ENCODE measurements at regions not wholly inside any gene's neighbourhood (a gene's known extent, or its start where the extent isn't known, plus 50 kb on each side); places are given as distances from the start of the nearest gene placed in this dataset.

DNA sequence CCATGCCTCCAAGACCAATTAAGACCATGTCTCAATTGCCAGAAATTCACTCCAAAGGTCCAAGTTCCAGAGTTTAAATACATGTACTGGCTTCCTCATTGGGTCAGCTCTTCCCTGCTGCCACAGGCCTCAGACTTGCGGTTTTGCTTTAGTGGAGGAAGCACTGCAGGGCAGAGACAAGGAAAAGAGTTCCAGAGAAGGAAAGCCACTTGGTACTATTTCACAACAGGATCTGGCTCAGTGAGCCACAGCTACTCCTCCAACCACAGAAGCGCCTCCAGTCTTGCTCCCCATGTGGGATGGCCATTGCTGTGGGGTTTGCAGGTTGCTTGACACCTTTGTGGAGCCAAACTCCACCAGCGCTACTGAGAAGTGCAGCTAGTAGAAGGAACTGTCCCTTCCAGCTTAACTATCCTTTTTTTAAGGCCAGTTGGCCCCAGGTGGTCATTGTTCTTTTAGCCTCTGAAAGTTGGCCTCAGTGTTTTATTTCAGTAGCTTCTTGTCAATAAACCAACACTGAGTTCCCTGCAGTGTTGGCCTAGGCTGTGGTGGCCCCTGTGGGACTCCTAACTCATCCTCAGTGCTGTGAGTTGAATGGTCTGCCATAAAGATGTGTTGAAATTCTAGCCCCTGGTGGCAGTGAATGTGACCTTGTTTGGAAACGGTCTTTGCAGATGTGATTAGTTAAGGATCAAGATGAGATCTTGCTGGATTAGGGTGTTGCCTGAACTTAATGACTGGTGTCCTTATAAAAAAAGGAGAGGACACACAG is 93.7 kb upstream of the DAP start:
- no peak overlapping the region for H3K27ac Mint-ChIP-seq
- no peak for DNase-seq
- H3K36me3 Mint-ChIP-seq = no peaks in the 10 kb centered on the region
- H3K27me3 Mint-ChIP-seq (ENCODE audit: low read depth in 3 of 3) = peaks cover 0 to 10% (median 5%) of the 10 kb centered on the region in 3 donors
- H3K9me3 Mint-ChIP-seq = no peaks in the 10 kb centered on the region
- peaks cover 6 to 10% of the 10 kb centered on the region in 2 donors for H3K4me1 Mint-ChIP-seq
- H3K4me3 Mint-ChIP-seq = no peak overlapping the region

DNA sequence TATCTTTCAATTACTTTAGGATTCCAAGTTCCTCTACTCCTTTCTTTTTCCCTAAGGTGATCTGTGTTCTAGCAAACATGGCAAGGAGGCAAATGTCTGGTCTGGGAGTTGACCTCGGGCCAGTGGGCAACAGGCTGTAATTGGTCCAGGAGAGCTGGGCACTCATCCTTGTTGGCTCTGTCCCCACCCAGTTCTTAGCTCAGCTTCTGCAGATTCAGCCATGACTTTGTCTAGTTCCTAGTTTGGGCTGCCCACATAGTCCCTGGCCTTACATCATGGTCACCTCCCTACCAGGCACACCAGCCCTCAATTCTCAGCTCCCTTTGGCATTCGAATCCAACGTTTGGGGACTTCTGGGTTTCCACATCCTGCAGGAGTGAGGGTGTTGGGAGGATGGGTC is 92.1 kb upstream of the DAP start:
- no peak for DNase-seq
- Mint-ChIP-seq H3K4me3 (no peak overlapping the region), H3K27me3 (ENCODE audit: low read depth in 3 of 3) (peaks cover 0 to 8% (median 5%) of the 10 kb centered on the region in 3 donors), H3K27ac (no peak overlapping the region), H3K9me3 (peaks cover 0 to 2% (median 0%) of the 10 kb centered on the region in 6 donors), H3K4me1 (peaks cover 6 to 10% of the 10 kb centered on the region in 2 donors), H3K36me3 (no peaks in the 10 kb centered on the region)

DNA sequence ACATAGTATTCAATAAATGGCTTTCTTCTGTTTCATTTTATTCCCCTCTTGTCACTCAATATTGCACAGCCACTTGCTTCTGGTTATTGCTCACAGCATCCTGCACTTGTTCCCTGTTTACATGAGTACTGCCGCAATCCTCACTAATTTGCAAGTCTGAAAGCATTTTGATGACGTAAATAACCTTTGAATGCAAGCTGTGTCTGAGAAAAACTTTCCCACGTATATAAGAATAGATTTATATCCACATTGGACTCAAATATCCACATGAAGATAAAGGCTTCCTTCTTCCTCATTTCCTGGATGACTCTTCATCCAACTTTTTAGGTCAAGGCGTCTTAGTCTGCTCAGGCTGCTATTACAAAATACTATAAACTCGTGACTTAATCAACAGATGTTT is 88.2 kb upstream of the DAP start:
- Mint-ChIP-seq H3K36me3 (no peaks in the 10 kb centered on the region), H3K27me3 (ENCODE audit: low read depth in 3 of 3) (peaks cover 1 to 9% (median 2%) of the 10 kb centered on the region in 3 donors), H3K4me3 (no peak overlapping the region), H3K9me3 (peaks cover 0 to 6% (median 0%) of the 10 kb centered on the region in 6 donors), H3K27ac (no peak overlapping the region), H3K4me1 (no peaks in the 10 kb centered on the region)
- DNase-seq = no peak

DNA sequence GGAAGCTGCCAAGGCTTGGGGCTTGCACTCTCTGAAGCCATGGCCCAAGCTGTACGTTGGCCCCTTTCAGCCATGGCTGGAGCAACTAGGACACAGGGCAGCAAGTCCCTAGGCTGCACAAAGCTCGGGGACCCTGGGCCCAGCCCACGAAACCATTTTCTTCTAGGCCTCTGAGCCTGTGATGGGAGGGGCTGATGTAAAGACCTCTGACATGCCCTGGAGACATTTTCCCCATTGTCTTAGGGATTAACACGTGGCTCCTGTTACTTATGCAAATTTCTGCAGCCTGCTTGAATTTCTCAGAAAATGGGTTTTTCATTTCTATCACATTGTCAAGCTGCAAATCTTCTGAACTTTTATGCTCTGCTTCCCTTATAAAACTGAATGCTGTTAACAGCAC is 83.0 kb upstream of the DAP start:
- no peak overlapping the region for H3K27ac Mint-ChIP-seq
- H3K27me3 Mint-ChIP-seq (ENCODE audit: low read depth in 3 of 3) = peaks cover 1 to 9% (median 5%) of the 10 kb centered on the region in 3 donors
- H3K9me3 Mint-ChIP-seq = peaks cover 0 to 6% (median 0%) of the 10 kb centered on the region in 6 donors
- no peak overlapping the region for H3K4me3 Mint-ChIP-seq
- H3K36me3 Mint-ChIP-seq = no peaks in the 10 kb centered on the region
- H3K4me1 Mint-ChIP-seq = no peaks in the 10 kb centered on the region
- no peak for DNase-seq

DNA sequence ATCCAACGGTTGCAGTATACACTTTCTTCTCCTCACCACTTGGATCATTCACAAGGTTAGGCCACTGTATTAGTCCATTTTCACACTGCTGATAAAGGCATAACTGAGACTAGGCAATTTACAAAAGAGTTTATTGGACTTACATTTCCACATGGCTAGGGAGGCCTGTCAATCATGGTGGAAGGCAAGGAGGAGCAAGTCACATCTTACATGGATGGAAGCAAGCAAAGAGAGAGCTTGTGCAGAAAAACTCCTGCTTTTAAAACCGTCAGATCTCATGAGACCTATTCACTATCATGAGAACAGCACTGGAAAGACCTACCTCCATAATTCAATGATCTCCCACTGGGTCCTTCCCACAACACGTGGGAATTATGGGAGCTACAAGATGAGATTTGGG is 81.8 kb upstream of the DAP start:
- Mint-ChIP-seq H3K27me3 (ENCODE audit: low read depth in 3 of 3) (peaks cover 4 to 6% (median 5%) of the 10 kb centered on the region in 3 donors), H3K27ac (no peak overlapping the region), H3K4me1 (no peaks in the 10 kb centered on the region), H3K9me3 (peaks cover 0 to 1% (median 0%) of the 10 kb centered on the region in 6 donors), H3K36me3 (no peaks in the 10 kb centered on the region), H3K4me3 (no peak overlapping the region)
- DNase-seq = no peak

GRCh38 chr5:10839916-10840599 is 79.0 kb upstream of the DAP start:
- Mint-ChIP-seq H3K4me3 (no peak overlapping the region), H3K27me3 (ENCODE audit: low read depth in 3 of 3) (peaks cover 4 to 5% (median 5%) of the 10 kb centered on the region in 3 donors), H3K4me1 (no peaks in the 10 kb centered on the region), H3K27ac (no peak overlapping the region), H3K9me3 (peaks cover 0 to 1% (median 0%) of the 10 kb centered on the region in 6 donors), H3K36me3 (no peaks in the 10 kb centered on the region)
- DNase-seq = no peak

DNA sequence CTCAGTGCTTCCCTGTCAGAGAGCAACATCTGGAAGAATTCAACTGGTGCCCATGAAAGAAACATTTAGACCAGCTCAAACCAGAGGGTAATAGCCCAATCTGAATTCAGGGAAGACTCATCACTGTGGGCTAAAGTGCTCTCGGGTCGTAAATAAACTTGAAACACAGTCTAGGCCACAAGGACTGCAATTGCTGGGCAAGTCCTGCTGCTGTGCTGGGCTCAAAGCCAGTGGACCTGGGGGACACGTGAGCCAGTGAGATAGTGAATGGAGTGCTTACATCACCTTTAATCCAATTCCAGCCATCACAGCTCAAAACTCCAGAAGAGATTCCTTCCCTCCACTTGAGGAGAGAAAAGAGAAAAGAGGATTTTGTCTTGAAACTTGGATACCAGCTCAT is 78.1 kb upstream of the DAP start:
- DNase-seq = no peak
- H3K4me3 Mint-ChIP-seq = no peak overlapping the region
- H3K9me3 Mint-ChIP-seq = peaks cover 0 to 1% (median 0%) of the 10 kb centered on the region in 6 donors
- H3K36me3 Mint-ChIP-seq = no peaks in the 10 kb centered on the region
- H3K27ac Mint-ChIP-seq = no peak overlapping the region
- no peaks in the 10 kb centered on the region for H3K4me1 Mint-ChIP-seq
- peaks cover 3 to 4% (median 3%) of the 10 kb centered on the region in 3 donors for H3K27me3 Mint-ChIP-seq (ENCODE audit: low read depth in 3 of 3)

- Mint-ChIP-seq H3K9me3 (peaks cover 0 to 1% (median 0%) of the 10 kb centered on the region in 6 donors), H3K4me3 (no peak overlapping the region), H3K27ac (no peak overlapping the region), H3K27me3 (ENCODE audit: low read depth in 3 of 3) (peaks cover 3 to 4% (median 3%) of the 10 kb centered on the region in 3 donors), H3K4me1 (no peaks in the 10 kb centered on the region), H3K36me3 (no peaks in the 10 kb centered on the region)
- DNase-seq = no peak
Observed at GRCh38 chr5:10838038-10838437, 77.0 kb upstream of the DAP start.

GRCh38 chr5:10836986-10837385 is 76.0 kb upstream of the DAP start:
- no peak overlapping the region for H3K4me3 Mint-ChIP-seq
- H3K27ac Mint-ChIP-seq = no peak overlapping the region
- no peaks in the 10 kb centered on the region for H3K4me1 Mint-ChIP-seq
- peaks cover 0 to 4% (median 2%) of the 10 kb centered on the region in 3 donors for H3K27me3 Mint-ChIP-seq (ENCODE audit: low read depth in 3 of 3)
- no peaks in the 10 kb centered on the region for H3K36me3 Mint-ChIP-seq
- H3K9me3 Mint-ChIP-seq = peaks cover 0 to 1% (median 0%) of the 10 kb centered on the region in 6 donors
- DNase-seq = no peak

- peaks cover 0 to 4% (median 0%) of the 10 kb centered on the region in 3 donors for H3K27me3 Mint-ChIP-seq (ENCODE audit: low read depth in 3 of 3)
- no peaks in the 10 kb centered on the region for H3K4me1 Mint-ChIP-seq
- H3K27ac Mint-ChIP-seq = no peak overlapping the region
- no peaks in the 10 kb centered on the region for H3K36me3 Mint-ChIP-seq
- H3K4me3 Mint-ChIP-seq = no peak overlapping the region
- H3K9me3 Mint-ChIP-seq = no peaks in the 10 kb centered on the region
- DNase-seq = no peak
Observed at GRCh38 chr5:10834695-10835094, 73.7 kb upstream of the DAP start.

DNA sequence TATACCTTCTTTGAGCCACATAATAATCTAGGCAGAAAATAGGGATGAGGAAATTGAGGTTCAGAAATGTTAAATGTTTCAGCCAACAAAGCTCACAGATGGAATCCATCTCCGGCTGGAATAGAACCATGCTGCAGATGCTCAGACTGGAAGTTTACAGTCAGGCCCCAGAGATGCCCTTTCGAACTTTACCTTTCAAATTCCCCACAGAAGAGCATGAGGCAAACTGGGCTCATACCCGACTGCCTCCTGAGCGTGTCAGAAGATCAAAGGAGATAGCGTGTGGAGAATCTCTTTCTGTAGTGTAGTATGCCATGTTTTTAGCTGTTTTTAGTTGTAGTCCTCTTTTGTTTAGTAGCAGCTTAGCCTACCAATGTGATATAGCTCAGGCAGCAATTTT is 72.0 kb upstream of the DAP start:
- no peak overlapping the region for H3K27ac Mint-ChIP-seq
- H3K27me3 Mint-ChIP-seq (ENCODE audit: low read depth in 3 of 3) = peaks cover 0 to 3% (median 1%) of the 10 kb centered on the region in 3 donors
- no peak for DNase-seq
- H3K36me3 Mint-ChIP-seq = no peaks in the 10 kb centered on the region
- no peak overlapping the region for H3K4me3 Mint-ChIP-seq
- H3K9me3 Mint-ChIP-seq = no peaks in the 10 kb centered on the region
- H3K4me1 Mint-ChIP-seq = no peaks in the 10 kb centered on the region

- DNase-seq = no peak
- H3K27me3 Mint-ChIP-seq (ENCODE audit: low read depth in 3 of 3) = peaks cover 0 to 1% (median 0%) of the 10 kb centered on the region in 3 donors
- H3K36me3 Mint-ChIP-seq = no peaks in the 10 kb centered on the region
- H3K4me1 Mint-ChIP-seq = no peaks in the 10 kb centered on the region
- H3K4me3 Mint-ChIP-seq = no peak overlapping the region
- H3K27ac Mint-ChIP-seq = no peak overlapping the region
- no peaks in the 10 kb centered on the region for H3K9me3 Mint-ChIP-seq
Observed at GRCh38 chr5:10832421-10832820, 71.4 kb upstream of the DAP start.

- no peak overlapping the region for H3K4me3 Mint-ChIP-seq
- no peaks in the 10 kb centered on the region for H3K36me3 Mint-ChIP-seq
- H3K4me1 Mint-ChIP-seq = peaks cover 0 to 3% of the 10 kb centered on the region in 2 donors
- no peaks in the 10 kb centered on the region for H3K9me3 Mint-ChIP-seq
- DNase-seq = no peak
- peaks cover 0 to 1% (median 0%) of the 10 kb centered on the region in 3 donors for H3K27me3 Mint-ChIP-seq (ENCODE audit: low read depth in 3 of 3)
- no peak overlapping the region for H3K27ac Mint-ChIP-seq
Observed at GRCh38 chr5:10831419-10831818, 70.4 kb upstream of the DAP start.

DNA sequence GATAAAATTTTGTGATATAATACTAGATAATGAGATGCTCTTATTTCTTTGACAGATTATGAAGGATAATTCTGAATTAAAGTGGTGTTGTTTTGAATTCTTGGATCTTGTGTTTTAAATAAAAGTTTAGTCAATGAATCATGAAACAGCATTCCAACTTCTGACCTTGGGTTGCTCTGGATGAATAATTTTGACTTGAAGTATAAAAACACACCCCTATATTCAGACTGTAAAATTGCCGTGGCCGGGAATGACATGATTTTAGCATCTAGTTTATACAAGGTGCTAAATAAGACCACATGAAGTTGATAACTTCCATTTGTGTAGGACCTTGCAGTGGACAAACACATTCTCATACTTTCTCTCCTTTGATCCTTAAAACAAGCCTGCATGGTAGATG is 67.2 kb upstream of the DAP start:
- Mint-ChIP-seq H3K36me3 (no peaks in the 10 kb centered on the region), H3K27me3 (ENCODE audit: low read depth in 3 of 3) (peaks cover 0 to 5% (median 2%) of the 10 kb centered on the region in 3 donors), H3K9me3 (no peaks in the 10 kb centered on the region), H3K4me3 (no peak overlapping the region), H3K27ac (no peak overlapping the region), H3K4me1 (peaks cover 0 to 3% of the 10 kb centered on the region in 2 donors)
- DNase-seq = no peak
